Activated CD8-positive, alpha-beta T cell treated with anti-CD3 and anti-CD28 coated beads, Interleukin-2, amount 10 ng/mL, durations not matched to agents 7 days and 5 days (primary cell): ENCODE measurements at regions not wholly inside any gene's neighbourhood (a gene's known extent, or its start where the extent isn't known, plus 50 kb on each side); places are given as distances from the start of the nearest gene placed in this dataset.
"Not testable (repeated sequence)": the region's sequence is repeated elsewhere in the genome, so short reads cannot be mapped to it uniquely, and the experiment has no call there.

Experiments
- ATAC-seq: fragments of 150-1000 bp; cut with Tn5 transposase; one replicate; pipeline ENCODE4 v1.10.0; 2021; ENCODE audit warnings: moderate library complexity
- CTCF ChIA-PET: fragments of 350-600 bp; sonication (Branson Sonifier 250); formaldehyde crosslinking; loops from one replicate; lab custom pipeline; 2021; ENCODE audit warnings: antibody characterized with exemption; lab: Charles Lee
- POLR2A ChIA-PET: fragments of 350-600 bp; sonication (Branson Sonifier 250); formaldehyde crosslinking; loops from one replicate; lab custom pipeline; 2021; ENCODE audit warnings: antibody characterized with exemption; lab: Charles Lee
- DNase-seq: peaks from one replicate; pipeline ENCODE4 v3.0.0-alpha.2; 2020
- H3K27ac Mint-ChIP-seq: one replicate; pipeline ENCODE4 v1.8.0; 2021; ENCODE audit warnings: mild to moderate bottlenecking, mixed read lengths
- H3K27me3 Mint-ChIP-seq: one replicate; pipeline ENCODE4 v1.8.0; 2021; ENCODE audit warnings: low read depth, mixed read lengths
- H3K36me3 Mint-ChIP-seq: one replicate; pipeline ENCODE4 v1.8.0; 2021; ENCODE audit warnings: low read depth, mixed read lengths
- H3K4me1 Mint-ChIP-seq: one replicate; pipeline ENCODE4 v1.8.0; 2021; ENCODE audit warnings: low read depth, mixed read lengths
- H3K4me3 Mint-ChIP-seq: one replicate; pipeline ENCODE4 v1.8.0; 2021; ENCODE audit warnings: mild to moderate bottlenecking, mixed read lengths
- H3K9me3 Mint-ChIP-seq: one replicate; pipeline ENCODE4 v1.8.0; 2022; ENCODE audit warnings: mixed read lengths; ENCODE audit not compliant: insufficient read depth

GRCh38 chr22:48405741-48406140 lies 1421.9 kb downstream of the BRD1 start:
- no peaks in the 10 kb centered on the region for H3K36me3 Mint-ChIP-seq
- H3K4me1 Mint-ChIP-seq = no peaks in the 10 kb centered on the region
- H3K27me3 Mint-ChIP-seq = no peaks in the 10 kb centered on the region
- H3K27ac Mint-ChIP-seq = no peak overlapping the region
- H3K4me3 Mint-ChIP-seq = no peak overlapping the region
- ATAC-seq (no peak), DNase-seq (no peak)
- CTCF ChIA-PET = no interaction called here
- H3K9me3 Mint-ChIP-seq = no peaks in the 10 kb centered on the region
- POLR2A ChIA-PET = no interaction called here

GRCh38 chr22:48404801-48405447 lies 1422.7 kb downstream of the BRD1 start:
- POLR2A ChIA-PET = no interaction called here
- H3K9me3 Mint-ChIP-seq = no peaks in the 10 kb centered on the region
- CTCF ChIA-PET = no interaction called here
- no peak overlapping the region for H3K27ac Mint-ChIP-seq
- H3K4me1 Mint-ChIP-seq = no peaks in the 10 kb centered on the region
- no peak for ATAC-seq
- DNase-seq = no peak
- no peaks in the 10 kb centered on the region for H3K27me3 Mint-ChIP-seq
- no peak overlapping the region for H3K4me3 Mint-ChIP-seq
- H3K36me3 Mint-ChIP-seq = no peaks in the 10 kb centered on the region

- Mint-ChIP-seq H3K27me3 (peaks cover 2% of the 10 kb centered on the region), H3K4me1 (no peaks in the 10 kb centered on the region), H3K27ac (no peak overlapping the region), H3K9me3 (no peaks in the 10 kb centered on the region), H3K4me3 (no peak overlapping the region), H3K36me3 (no peaks in the 10 kb centered on the region)
- no peak for DNase-seq
- ChIA-PET CTCF (no interaction called here), POLR2A (no interaction called here)
- ATAC-seq = no peak
Measured at GRCh38 chr22:48403521-48404403, 1423.9 kb downstream of the BRD1 start.

- Mint-ChIP-seq H3K27ac (no peak overlapping the region), H3K9me3 (no peaks in the 10 kb centered on the region), H3K36me3 (no peaks in the 10 kb centered on the region), H3K4me3 (no peak overlapping the region), H3K4me1 (no peaks in the 10 kb centered on the region), H3K27me3 (peaks cover 2% of the 10 kb centered on the region)
- ChIA-PET POLR2A (no interaction called here), CTCF (no interaction called here)
- no peak for ATAC-seq
- DNase-seq = no peak
Measured at GRCh38 chr22:48402591-48403031, 1425.1 kb downstream of the BRD1 start.

DNA sequence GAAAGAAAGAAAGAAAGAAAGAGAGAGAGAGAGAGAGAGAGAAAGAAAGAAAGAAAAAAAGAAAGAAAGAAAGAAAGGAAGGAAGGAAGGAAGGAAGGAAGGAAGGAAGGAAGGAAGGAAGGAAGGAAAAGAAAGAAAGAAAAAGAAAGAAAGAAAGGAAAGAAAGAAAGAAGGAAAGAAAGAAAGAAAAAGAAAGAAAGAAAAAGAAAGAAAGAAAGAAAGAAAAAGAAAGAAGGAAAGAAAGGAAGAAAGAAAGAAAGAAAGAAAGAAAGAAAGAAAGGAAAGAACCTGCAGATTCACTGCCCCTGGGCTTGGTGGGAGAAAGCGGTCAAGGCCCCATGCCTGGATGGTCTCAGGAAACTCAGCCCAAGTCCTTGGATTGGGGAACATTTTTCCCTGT lies 1426.2 kb downstream of the BRD1 start:
- POLR2A ChIA-PET, H3K4me1 Mint-ChIP-seq, H3K36me3 Mint-ChIP-seq, DNase-seq, H3K27me3 Mint-ChIP-seq, ATAC-seq, H3K27ac Mint-ChIP-seq, CTCF ChIA-PET, H3K9me3 Mint-ChIP-seq, H3K4me3 Mint-ChIP-seq: not testable (repeated sequence)

DNA sequence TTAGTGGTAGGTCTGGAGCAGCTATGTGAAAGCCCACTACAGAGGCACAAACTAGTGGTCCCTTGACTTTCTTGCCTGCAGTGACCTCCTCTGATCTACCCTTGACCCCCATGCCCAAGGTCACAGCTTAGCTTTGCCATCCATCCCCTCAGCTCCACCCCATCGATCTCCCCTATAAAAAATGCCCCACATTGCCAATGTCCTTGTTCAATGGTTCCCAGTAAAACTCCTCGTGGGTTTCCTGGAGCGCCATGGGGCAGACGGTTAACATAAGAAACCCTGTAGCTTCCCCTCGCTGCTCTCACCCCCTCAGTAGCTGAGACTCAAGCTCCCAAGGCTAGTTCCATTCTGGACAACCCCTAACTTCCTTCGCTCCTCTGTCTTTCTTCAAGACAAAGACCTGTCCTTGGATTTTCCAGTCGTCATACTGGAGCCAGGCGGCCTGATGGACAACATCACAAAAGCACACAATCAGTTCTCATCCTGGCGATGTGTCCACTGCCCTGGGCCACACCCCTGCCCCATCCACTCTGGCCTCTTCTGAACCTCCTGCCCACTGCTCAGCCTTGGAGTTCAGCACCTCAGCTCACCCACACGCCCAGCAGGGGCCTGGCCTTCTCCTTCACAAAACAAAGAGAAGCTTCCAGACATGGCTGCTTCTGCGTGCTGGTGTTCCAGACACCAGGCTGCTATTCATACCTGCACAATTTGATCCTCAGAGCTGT lies 1429.3 kb downstream of the BRD1 start:
- no peak for ATAC-seq
- Mint-ChIP-seq H3K27ac (no peak overlapping the region), H3K4me3 (no peak overlapping the region), H3K36me3 (no peaks in the 10 kb centered on the region), H3K9me3 (no peaks in the 10 kb centered on the region), H3K4me1 (no peaks in the 10 kb centered on the region), H3K27me3 (peaks cover 2% of the 10 kb centered on the region)
- CTCF ChIA-PET = no interaction called here
- POLR2A ChIA-PET = no interaction called here
- DNase-seq = no peak

- no peak for ATAC-seq
- Mint-ChIP-seq H3K4me3 (no peak overlapping the region), H3K9me3 (no peaks in the 10 kb centered on the region), H3K36me3 (no peaks in the 10 kb centered on the region), H3K27me3 (peaks cover 2% of the 10 kb centered on the region), H3K4me1 (no peaks in the 10 kb centered on the region), H3K27ac (no peak overlapping the region)
- DNase-seq = no peak
- ChIA-PET POLR2A (no interaction called here), CTCF (no interaction called here)
Measured at GRCh38 chr22:48397531-48398180, 1430.0 kb downstream of the BRD1 start.

DNA sequence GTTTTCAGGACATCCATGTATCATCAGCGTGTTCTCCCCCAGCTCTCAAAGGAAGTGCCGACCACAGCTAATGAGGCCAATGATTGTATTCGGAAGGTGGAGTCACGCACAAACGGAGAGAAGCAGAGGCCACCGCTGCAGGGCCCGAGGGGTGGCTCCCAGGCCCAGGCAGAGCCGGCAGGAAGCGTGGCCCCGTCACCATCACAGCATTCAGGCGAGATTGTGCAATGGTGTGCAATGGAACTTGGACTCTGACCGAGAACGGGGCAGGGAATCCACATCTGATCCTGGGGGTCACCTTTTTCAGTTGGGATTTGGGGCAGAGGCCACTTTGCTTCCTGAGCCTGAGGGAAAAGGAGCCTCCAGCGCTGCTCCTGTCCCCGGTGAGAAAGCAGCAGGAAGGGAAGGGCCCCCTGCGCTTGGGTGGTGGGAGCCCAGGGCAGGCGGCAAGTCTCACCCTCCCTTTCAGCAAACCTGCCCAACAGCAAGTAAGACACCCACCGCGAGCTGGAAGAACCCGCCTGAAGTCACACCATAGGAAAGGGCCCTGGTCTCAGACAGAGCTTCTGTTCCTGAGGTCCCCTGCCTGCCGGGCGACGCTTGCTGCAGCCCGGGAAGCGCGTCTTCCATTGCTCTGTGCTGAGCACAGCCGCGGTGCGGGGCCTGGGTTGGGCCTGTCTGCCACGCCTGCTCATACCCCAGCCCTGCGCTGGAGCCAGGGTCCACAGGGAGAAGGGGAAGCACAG lies 1430.7 kb downstream of the BRD1 start:
- ATAC-seq (no peak), DNase-seq (no peak)
- H3K27ac Mint-ChIP-seq = no peak overlapping the region
- H3K4me3 Mint-ChIP-seq = no peak overlapping the region
- H3K36me3 Mint-ChIP-seq = no peaks in the 10 kb centered on the region
- ChIA-PET POLR2A (no interaction called here), CTCF (no interaction called here)
- H3K9me3 Mint-ChIP-seq = no peaks in the 10 kb centered on the region
- peaks cover 2% of the 10 kb centered on the region for H3K27me3 Mint-ChIP-seq
- no peaks in the 10 kb centered on the region for H3K4me1 Mint-ChIP-seq

GRCh38 chr22:48396091-48396784 lies 1431.4 kb downstream of the BRD1 start:
- no peaks in the 10 kb centered on the region for H3K4me1 Mint-ChIP-seq

GRCh38 chr22:48395201-48395600 lies 1432.5 kb downstream of the BRD1 start:
- ChIA-PET POLR2A (no interaction called here), CTCF (no interaction called here)
- H3K27me3 Mint-ChIP-seq = peaks cover 2% of the 10 kb centered on the region
- DNase-seq (no peak), ATAC-seq (no peak)
- no peak overlapping the region for H3K4me3 Mint-ChIP-seq
- no peaks in the 10 kb centered on the region for H3K36me3 Mint-ChIP-seq
- no peaks in the 10 kb centered on the region for H3K4me1 Mint-ChIP-seq
- H3K9me3 Mint-ChIP-seq = no peaks in the 10 kb centered on the region
- H3K27ac Mint-ChIP-seq = no peak overlapping the region

More at GRCh38 chr22:48396091-48396784, 1431.4 kb downstream of the BRD1 start:
- no peak overlapping the region for H3K27ac Mint-ChIP-seq
- ATAC-seq (no peak), DNase-seq (no peak)
- no peaks in the 10 kb centered on the region for H3K9me3 Mint-ChIP-seq
- peaks cover 2% of the 10 kb centered on the region for H3K27me3 Mint-ChIP-seq
- H3K4me3 Mint-ChIP-seq = no peak overlapping the region
- POLR2A ChIA-PET = no interaction called here
- H3K36me3 Mint-ChIP-seq = no peaks in the 10 kb centered on the region
- CTCF ChIA-PET = interaction anchor here (0.6 kb wide), 1 partner anchor 23 kb away, joined by 3 read pairs; no protein-coding TSS in a partner anchor

DNA sequence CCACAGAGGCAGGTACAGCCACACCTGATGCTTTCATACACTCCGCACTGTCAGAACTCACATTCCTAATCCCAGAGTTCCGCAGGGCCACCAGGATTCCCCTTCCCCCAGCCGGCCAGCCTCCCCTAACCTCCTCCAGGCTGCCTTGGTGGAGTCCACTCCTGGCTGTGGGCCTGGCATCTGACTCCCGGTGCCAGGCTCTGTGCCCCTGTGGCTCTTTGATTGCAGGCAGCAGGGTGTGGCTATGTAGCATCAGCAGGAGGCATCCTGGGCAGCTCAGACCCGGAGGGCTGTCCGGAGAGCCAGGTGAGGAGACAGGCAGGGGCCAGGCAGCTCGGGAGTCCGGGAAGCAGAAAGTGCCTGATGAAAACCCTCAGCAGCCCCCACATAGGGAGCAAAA lies 1432.9 kb downstream of the BRD1 start:
- ATAC-seq (no peak), DNase-seq (no peak)
- H3K4me1 Mint-ChIP-seq = no peaks in the 10 kb centered on the region
- CTCF ChIA-PET = no interaction called here
- H3K27ac Mint-ChIP-seq = no peak overlapping the region
- no peaks in the 10 kb centered on the region for H3K36me3 Mint-ChIP-seq
- H3K4me3 Mint-ChIP-seq = no peak overlapping the region
- H3K27me3 Mint-ChIP-seq = peaks cover 2% of the 10 kb centered on the region
- POLR2A ChIA-PET = no interaction called here
- H3K9me3 Mint-ChIP-seq = no peaks in the 10 kb centered on the region
